ENCODE measurements at regions not wholly inside any gene's neighbourhood (a gene's known extent, or its start where the extent isn't known, plus 50 kb on each side); places are given as distances from the start of the nearest gene placed in this dataset.

- DNase-seq (ENCODE audit: low read depth) = no peak
These were observed 311.7 kb upstream of the DPH6 start for GRCh38 chr15:35857567-35858226.

- no peak for DNase-seq (ENCODE audit: low read depth)
These were observed 312.7 kb upstream of the DPH6 start for GRCh38 chr15:35858707-35859106.

- no peak for DNase-seq (ENCODE audit: low read depth)
These were observed 317.7 kb upstream of the DPH6 start for GRCh38 chr15:35863655-35864054.

GRCh38 chr15:35867356-35867755 is 321.4 kb upstream of the DPH6 start:
- DNase-seq (ENCODE audit: low read depth) = no peak

GRCh38 chr15:35871282-35871681 is 325.3 kb upstream of the DPH6 start:
- no peak for DNase-seq (ENCODE audit: low read depth)

- no peak for DNase-seq (ENCODE audit: low read depth)
These were observed 325.8 kb upstream of the DPH6 start for GRCh38 chr15:35871812-35872211.

GRCh38 chr15:35872577-35872976 is 326.6 kb upstream of the DPH6 start:
- no peak for DNase-seq (ENCODE audit: low read depth)

GRCh38 chr15:35874260-35874905 is 328.4 kb upstream of the DPH6 start:
- DNase-seq (ENCODE audit: low read depth) = no peak

GRCh38 chr15:35876762-35877161 is 330.8 kb upstream of the DPH6 start:
- DNase-seq (ENCODE audit: low read depth) = no peak

- no peak for DNase-seq (ENCODE audit: low read depth)
These were observed 334.9 kb upstream of the DPH6 start for GRCh38 chr15:35880896-35881295.

GRCh38 chr15:35885870-35886269 is 339.9 kb upstream of the DPH6 start:
- no peak for DNase-seq (ENCODE audit: low read depth)

GRCh38 chr15:35886765-35887164 is 340.8 kb upstream of the DPH6 start:
- no peak for DNase-seq (ENCODE audit: low read depth)

GRCh38 chr15:35888815-35889214 is 342.9 kb upstream of the DPH6 start:
- DNase-seq (ENCODE audit: low read depth) = no peak

GRCh38 chr15:35907511-35907910 is 361.5 kb upstream of the DPH6 start:
- DNase-seq (ENCODE audit: low read depth) = no peak

- DNase-seq (ENCODE audit: low read depth) = no peak
These were observed 363.4 kb upstream of the DPH6 start for GRCh38 chr15:35909414-35909813.

GRCh38 chr15:35910227-35910626 is 364.3 kb upstream of the DPH6 start:
- DNase-seq (ENCODE audit: low read depth) = no peak

- DNase-seq (ENCODE audit: low read depth) = no peak
These were observed 365.2 kb upstream of the DPH6 start for GRCh38 chr15:35911052-35911777.

GRCh38 chr15:35912196-35912595 is 366.2 kb upstream of the DPH6 start:
- no peak for DNase-seq (ENCODE audit: low read depth)

- DNase-seq (ENCODE audit: low read depth) = no peak
These were observed 368.6 kb upstream of the DPH6 start for GRCh38 chr15:35914573-35914972.

- DNase-seq (ENCODE audit: low read depth) = no peak
These were observed 375.1 kb upstream of the DPH6 start for GRCh38 chr15:35921046-35921445.

GRCh38 chr15:35925275-35926006 is 379.5 kb upstream of the DPH6 start:
- DNase-seq (ENCODE audit: low read depth) = no peak

- no peak for DNase-seq (ENCODE audit: low read depth)
These were observed 380.0 kb upstream of the DPH6 start for GRCh38 chr15:35926007-35926380.

- DNase-seq (ENCODE audit: low read depth) = no peak
These were observed 382.9 kb upstream of the DPH6 start for GRCh38 chr15:35928847-35929246.
